ENCODE measurements at regions not wholly inside any gene's neighbourhood (a gene's known extent, or its start where the extent isn't known, plus 50 kb on each side); places are given as distances from the start of the nearest gene placed in this dataset.

GRCh38 chr14:56057767-56058166 lies 60.4 kb upstream of the PELI2 start:
- H3K27me3 ChIP-seq (ENCODE audit: control insufficient read depth, insufficient read depth, low read length), result peaks cover 14% of the 10 kb centered on the region
- no peak overlapping the region for H2BK120ac ChIP-seq (ENCODE audit: low read depth, low read length)
- no peak overlapping the region for H3K18ac ChIP-seq (ENCODE audit: low read depth, low read length)
- H3K4me2 ChIP-seq (ENCODE audit: low read depth, low read length), result no peak overlapping the region
- H3K36me3 ChIP-seq (ENCODE audit: control insufficient read depth, insufficient read depth, low read length), result no peaks in the 10 kb centered on the region
- 0 out of 2 replicates have a peak, but pooled peaks cover 2% of the 10 kb centered on the region for H3K4me1 ChIP-seq (ENCODE audit: control insufficient read depth, insufficient read depth, low read length)
- no peak overlapping the region for H3K27ac ChIP-seq (ENCODE audit: insufficient read depth, low read length)
- in situ Hi-C loops (cut with MboI; ENCODE audit: low sequenced_read_pairs), result no loop called here
- H2AK9ac ChIP-seq (replicated peaks; ENCODE audit: low read depth, low read length, poor library complexity), result no peak overlapping the region
- H3K9me1 ChIP-seq (ENCODE audit: insufficient read depth, low read length), result no peaks in the 10 kb centered on the region
- intact Hi-C loops (cut with micrococcal nuclease), result no loop called here
- BruUV-seq (replicated peaks), result no TSS peak
- H3K56ac ChIP-seq (ENCODE audit: extremely low read depth, insufficient read depth, low read length), result no peak overlapping the region
- dilution Hi-C loops (cut with HindIII; ENCODE audit: low sequenced_read_pairs, unreplicated experiment), result no loop called here
- H4K8ac ChIP-seq (ENCODE audit: low read depth in 2 of 2, low read length in 2 of 2), result no peak overlapping the region
- TF ChIP-seq BHLHE40 (IDR thresholded peaks at IDR 0.05; ENCODE audit: low read depth, low read length), result no peak
- TF ChIP-seq MAZ (IDR thresholded peaks at IDR 0.05; ENCODE audit: borderline replicate concordance, low read depth, low read length), result no peak
- no peak for TF ChIP-seq POLR2A (IDR thresholded peaks at IDR 0.05; ENCODE audit: low read depth, low read length)
- TF ChIP-seq ELK1 (IDR thresholded peaks at IDR 0.05; ENCODE audit: borderline replicate concordance, low read depth, low read length), result no peak
- no peak for TF ChIP-seq CHD1 (IDR thresholded peaks at IDR 0.05; ENCODE audit: low read depth, low read length)
- TF ChIP-seq, protein P1, sequence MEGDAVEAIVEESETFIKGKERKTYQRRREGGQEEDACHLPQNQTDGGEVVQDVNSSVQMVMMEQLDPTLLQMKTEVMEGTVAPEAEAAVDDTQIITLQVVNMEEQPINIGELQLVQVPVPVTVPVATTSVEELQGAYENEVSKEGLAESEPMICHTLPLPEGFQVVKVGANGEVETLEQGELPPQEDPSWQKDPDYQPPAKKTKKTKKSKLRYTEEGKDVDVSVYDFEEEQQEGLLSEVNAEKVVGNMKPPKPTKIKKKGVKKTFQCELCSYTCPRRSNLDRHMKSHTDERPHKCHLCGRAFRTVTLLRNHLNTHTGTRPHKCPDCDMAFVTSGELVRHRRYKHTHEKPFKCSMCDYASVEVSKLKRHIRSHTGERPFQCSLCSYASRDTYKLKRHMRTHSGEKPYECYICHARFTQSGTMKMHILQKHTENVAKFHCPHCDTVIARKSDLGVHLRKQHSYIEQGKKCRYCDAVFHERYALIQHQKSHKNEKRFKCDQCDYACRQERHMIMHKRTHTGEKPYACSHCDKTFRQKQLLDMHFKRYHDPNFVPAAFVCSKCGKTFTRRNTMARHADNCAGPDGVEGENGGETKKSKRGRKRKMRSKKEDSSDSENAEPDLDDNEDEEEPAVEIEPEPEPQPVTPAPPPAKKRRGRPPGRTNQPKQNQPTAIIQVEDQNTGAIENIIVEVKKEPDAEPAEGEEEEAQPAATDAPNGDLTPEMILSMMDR (conservative IDR thresholded peaks at IDR 0.05; ENCODE audit: low read depth, low read length), result no peak
- no peak for TF ChIP-seq NFE2L2 (IDR thresholded peaks at IDR 0.05; ENCODE audit: low read depth, low read length)
- TF ChIP-seq MXI1 (IDR thresholded peaks at IDR 0.05; ENCODE audit: borderline replicate concordance, low read depth, low read length), result no peak
- no peak for TF ChIP-seq USF2 (IDR thresholded peaks at IDR 0.05; ENCODE audit: low read depth, low read length)
- no peak for TF ChIP-seq RCOR1 (IDR thresholded peaks at IDR 0.05; ENCODE audit: insufficient replicate concordance, low read length)
- no peak for TF ChIP-seq MAFK (IDR thresholded peaks at IDR 0.05; ENCODE audit: low read depth, low read length)
- TF ChIP-seq SMC3 (IDR thresholded peaks at IDR 0.05; ENCODE audit: low read depth, low read length), result no peak
- no peak overlapping the region for H2BK20ac ChIP-seq (ENCODE audit: low read depth, low read length)
- H4K20me1 ChIP-seq (ENCODE audit: insufficient read depth, low read length), result no peaks in the 10 kb centered on the region
- H3K79me1 ChIP-seq (ENCODE audit: low read depth in 1 of 2, low read length in 2 of 2), result no peaks in the 10 kb centered on the region
- no peak overlapping the region for H3K4ac ChIP-seq (ENCODE audit: low read depth, low read length)
- CTCF ChIA-PET, result no interaction called here
- no peak overlapping the region for H3K23ac ChIP-seq (ENCODE audit: low read depth, low read length)
- WGBS, 2 experiments (ENCODE audit: extremely low coverage in 2 of 2, insufficient read length in 1 of 2), result 0% methylated on average over 1 of the region's 5 CpGs; no CpG with 5 or more reads in 1 of the 2 experiments
- no peak overlapping the region for H2BK15ac ChIP-seq (ENCODE audit: low read depth, low read length)
- H2BK5ac ChIP-seq (ENCODE audit: low read depth, low read length, poor library complexity, severe bottlenecking), result no peak overlapping the region
- no peak overlapping the region for H3K9ac ChIP-seq (ENCODE audit: low read depth, low read length)
- H2AFZ ChIP-seq (replicated peaks; ENCODE audit: low read length, poor library complexity), result no peak overlapping the region
- H3K14ac ChIP-seq (replicated peaks; ENCODE audit: low read depth, low read length), result no peak overlapping the region
- H2AK5ac ChIP-seq (ENCODE audit: low read depth, low read length), result no peak overlapping the region
- POLR2A ChIA-PET (ENCODE audit: unreplicated experiment), result no interaction called here
- H3K4me3 ChIP-seq (ENCODE audit: insufficient read depth, low read depth, low read length), result no peak overlapping the region
- no peak for DNase-seq
- H4K91ac ChIP-seq (ENCODE audit: insufficient read depth, low read depth, low read length), result no peak overlapping the region
- ATAC-seq (ENCODE audit: low read depth), result no peak
- no peak overlapping the region for H4K5ac ChIP-seq (ENCODE audit: low read depth, low read length)
- no peaks in the 10 kb centered on the region for H3K9me3 ChIP-seq (ENCODE audit: control insufficient read depth, insufficient read depth, low read length)
